ENCODE measurements at regions not wholly inside any gene's neighbourhood (a gene's known extent, or its start where the extent isn't known, plus 50 kb on each side); places are given as distances from the start of the nearest gene placed in this dataset.
"Not testable (repeated sequence)": the region's sequence is repeated elsewhere in the genome, so short reads cannot be mapped to it uniquely, and the experiment has no call there.

GRCh38 chr6:137283080-137283479 is 63.9 kb upstream of the IFNGR1 start:
- no peak for TF ChIP-seq CTCF (IDR thresholded peaks at IDR 0.05; ENCODE audit: insufficient read depth, low read length, poor library complexity, severe bottlenecking)
- no peak overlapping the region for H3K4me3 ChIP-seq (ENCODE audit: low read depth, low read length)
- no peaks in the 10 kb centered on the region for H3K36me3 ChIP-seq (ENCODE audit: control insufficient read depth, insufficient read depth, low read length)
- no peaks in the 10 kb centered on the region for H3K27me3 ChIP-seq (ENCODE audit: control insufficient read depth, insufficient read depth, low read length)
- no peak for DNase-seq (ENCODE audit: low read depth)

- no peaks in the 10 kb centered on the region for H3K27me3 ChIP-seq (ENCODE audit: control insufficient read depth, insufficient read depth, low read length)
- no peaks in the 10 kb centered on the region for H3K36me3 ChIP-seq (ENCODE audit: control insufficient read depth, insufficient read depth, low read length)
- DNase-seq (ENCODE audit: low read depth): no peak
- TF ChIP-seq CTCF (IDR thresholded peaks at IDR 0.05; ENCODE audit: insufficient read depth, low read length, poor library complexity, severe bottlenecking): no peak
- H3K4me3 ChIP-seq (ENCODE audit: low read depth, low read length): no peak overlapping the region
These were observed 63.1 kb upstream of the IFNGR1 start for GRCh38 chr6:137282254-137282653.

- H3K36me3 ChIP-seq (ENCODE audit: control insufficient read depth, insufficient read depth, low read length); H3K27me3 ChIP-seq (ENCODE audit: control insufficient read depth, insufficient read depth, low read length); DNase-seq (ENCODE audit: low read depth); H3K4me3 ChIP-seq (ENCODE audit: low read depth, low read length): not testable (repeated sequence)
These were observed 60.1 kb upstream of the IFNGR1 start for GRCh38 chr6:137279279-137279678.

- H3K27me3 ChIP-seq (ENCODE audit: control insufficient read depth, insufficient read depth, low read length): no peaks in the 10 kb centered on the region
- H3K36me3 ChIP-seq (ENCODE audit: control insufficient read depth, insufficient read depth, low read length): no peaks in the 10 kb centered on the region
- TF ChIP-seq CTCF (IDR thresholded peaks at IDR 0.05; ENCODE audit: insufficient read depth, low read length, poor library complexity, severe bottlenecking): no peak
- no peak overlapping the region for H3K4me3 ChIP-seq (ENCODE audit: low read depth, low read length)
- DNase-seq (ENCODE audit: low read depth): peak; percentile 88
These were observed 58.9 kb upstream of the IFNGR1 start for GRCh38 chr6:137277971-137278637.

GRCh38 chr6:137272403-137272802 is 53.2 kb upstream of the IFNGR1 start:
- H3K4me3 ChIP-seq (ENCODE audit: low read depth, low read length): no peak overlapping the region
- TF ChIP-seq CTCF (IDR thresholded peaks at IDR 0.05; ENCODE audit: insufficient read depth, low read length, poor library complexity, severe bottlenecking): no peak
- DNase-seq (ENCODE audit: low read depth): no peak
- no peaks in the 10 kb centered on the region for H3K27me3 ChIP-seq (ENCODE audit: control insufficient read depth, insufficient read depth, low read length)
- no peaks in the 10 kb centered on the region for H3K36me3 ChIP-seq (ENCODE audit: control insufficient read depth, insufficient read depth, low read length)

GRCh38 chr6:137271245-137272183 is 52.3 kb upstream of the IFNGR1 start:
- no peak for DNase-seq (ENCODE audit: low read depth)
- Histone ChIP-seq H3K4me3 (ENCODE audit: low read depth, low read length) (no peak overlapping the region), H3K36me3 (ENCODE audit: control insufficient read depth, insufficient read depth, low read length) (no peaks in the 10 kb centered on the region), H3K27me3 (ENCODE audit: control insufficient read depth, insufficient read depth, low read length) (no peaks in the 10 kb centered on the region)
- TF ChIP-seq CTCF (IDR thresholded peaks at IDR 0.05; ENCODE audit: insufficient read depth, low read length, poor library complexity, severe bottlenecking): peak; percentile 90

Measured in kidney epithelial cell (primary cell).